NCI-H1436 (cell line): ENCODE measurements at regions not wholly inside any gene's neighbourhood (a gene's known extent, or its start where the extent isn't known, plus 50 kb on each side); places are given as distances from the start of the nearest gene placed in this dataset.

Source experiments
- DNase-seq: peaks from one replicate; lab custom pipeline; 2025; lab: John Stamatoyannopoulos, UW

GRCh38 chr10:110414548-110415309 is 83.0 kb upstream of the DUSP5 start:
- no peak for DNase-seq

- DNase-seq = no peak
Observed at GRCh38 chr10:110415809-110416208, 81.9 kb upstream of the DUSP5 start.

- no peak for DNase-seq
Observed at GRCh38 chr10:110416776-110417711, 80.7 kb upstream of the DUSP5 start.

DNA sequence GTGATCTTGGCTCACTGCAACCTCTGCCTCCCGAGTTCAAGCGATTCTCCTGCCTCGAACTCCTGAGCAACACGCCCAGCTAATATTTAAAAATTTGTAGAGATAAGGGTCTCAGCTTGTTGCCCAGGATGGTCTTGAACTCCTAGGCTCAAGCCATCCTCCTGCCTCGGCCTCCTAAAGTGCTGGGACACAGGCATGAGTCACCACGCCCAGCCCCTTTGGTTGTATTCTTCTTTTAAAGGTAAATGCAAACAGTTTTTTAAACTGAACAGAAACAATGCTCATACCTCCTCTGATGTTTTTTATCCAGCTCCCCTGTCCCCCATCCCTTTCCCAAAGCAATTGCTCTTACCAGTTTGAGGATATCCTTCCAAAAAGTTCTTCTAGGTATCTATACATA is 79.5 kb upstream of the DUSP5 start:
- DNase-seq = no peak

- no peak for DNase-seq
Observed at GRCh38 chr10:110419265-110419664, 78.4 kb upstream of the DUSP5 start.

DNA sequence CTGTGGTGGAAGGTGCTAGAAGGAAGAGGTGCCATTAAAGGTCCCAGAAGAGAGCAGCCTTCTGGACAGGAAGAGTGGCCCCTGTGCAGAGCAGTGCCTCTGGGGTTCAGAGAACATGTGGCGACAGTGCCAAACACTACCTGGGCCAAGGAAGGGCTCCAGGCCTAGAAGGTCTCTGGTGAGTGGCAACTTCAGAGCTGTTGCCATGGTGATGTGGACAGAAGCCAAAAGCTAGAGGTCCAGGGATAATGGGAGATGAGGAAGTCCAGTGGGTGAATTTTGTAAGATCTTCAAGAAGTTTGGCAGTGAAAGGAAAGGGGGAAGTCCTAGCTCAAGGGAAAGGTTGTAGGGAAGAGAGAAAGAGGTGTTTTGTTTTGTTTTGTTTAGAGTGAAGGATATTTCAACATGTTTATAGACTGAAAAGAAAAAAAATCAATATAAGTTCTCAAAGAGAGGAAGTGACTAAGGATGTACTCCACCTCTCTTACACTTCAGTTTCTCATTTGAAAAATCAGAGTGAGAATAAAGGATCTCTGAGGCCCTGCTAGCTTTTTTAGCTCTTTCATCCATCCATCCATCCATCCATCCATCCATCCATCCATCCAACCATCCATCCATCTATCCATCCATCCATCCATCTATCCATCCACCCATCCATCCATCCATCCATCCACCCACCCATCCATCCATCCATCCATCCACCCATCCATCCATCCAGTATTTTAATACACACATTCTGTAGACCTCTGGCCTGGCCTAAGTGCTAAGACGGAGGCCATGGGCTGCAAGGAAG is 77.1 kb upstream of the DUSP5 start:
- no peak for DNase-seq

- no peak for DNase-seq
Observed at GRCh38 chr10:110421512-110422138, 76.1 kb upstream of the DUSP5 start.

- DNase-seq = no peak
Observed at GRCh38 chr10:110422548-110422947, 75.2 kb upstream of the DUSP5 start.

DNA sequence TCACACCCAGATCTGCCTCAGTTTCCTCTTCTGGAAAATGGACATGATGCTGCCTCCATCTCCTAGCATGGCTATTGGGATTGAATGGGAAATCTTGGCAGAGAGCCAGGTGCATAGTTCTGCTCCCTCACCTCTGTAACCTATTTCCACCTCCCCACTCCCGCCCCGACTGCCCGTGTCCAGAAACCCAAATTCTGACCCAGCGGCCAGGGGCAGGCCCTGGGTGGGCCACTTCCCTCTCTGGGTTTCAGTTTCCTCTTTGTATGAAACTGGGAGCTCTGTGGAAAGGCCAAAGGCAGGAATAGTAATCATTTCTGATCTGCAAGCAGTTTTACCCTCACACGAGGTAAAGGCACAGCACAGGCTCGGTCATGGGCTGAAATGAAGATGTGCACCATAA is 74.1 kb upstream of the DUSP5 start:
- DNase-seq = no peak

DNA sequence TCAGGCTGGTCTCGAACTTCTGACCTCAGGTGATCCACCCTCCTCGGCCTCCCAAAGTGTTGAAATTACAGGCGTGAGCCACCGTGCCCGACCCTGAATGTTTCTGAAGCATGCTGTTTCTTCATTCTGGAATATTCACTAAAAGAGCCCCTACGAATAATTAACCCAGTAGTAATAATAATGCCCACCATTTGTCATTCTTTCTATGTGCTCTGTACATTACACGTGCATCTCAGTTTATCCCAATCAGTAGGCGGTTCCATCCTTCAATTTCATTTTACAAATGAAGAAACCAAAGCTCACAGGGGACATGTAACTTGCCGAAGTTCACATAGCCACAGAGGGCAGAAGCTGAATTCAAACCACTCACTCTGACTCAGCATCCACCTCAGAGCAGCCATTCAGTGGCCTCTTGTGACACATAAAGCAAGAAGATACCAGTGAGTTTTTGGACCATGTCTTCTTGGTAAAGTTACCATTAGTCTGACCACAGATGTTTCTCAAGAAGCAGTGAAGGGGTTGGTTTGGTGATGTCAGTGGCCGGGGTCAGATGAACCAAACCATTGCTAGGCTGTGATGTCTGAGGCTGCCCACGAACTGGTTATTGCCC is 71.9 kb upstream of the DUSP5 start:
- DNase-seq = no peak

DNA sequence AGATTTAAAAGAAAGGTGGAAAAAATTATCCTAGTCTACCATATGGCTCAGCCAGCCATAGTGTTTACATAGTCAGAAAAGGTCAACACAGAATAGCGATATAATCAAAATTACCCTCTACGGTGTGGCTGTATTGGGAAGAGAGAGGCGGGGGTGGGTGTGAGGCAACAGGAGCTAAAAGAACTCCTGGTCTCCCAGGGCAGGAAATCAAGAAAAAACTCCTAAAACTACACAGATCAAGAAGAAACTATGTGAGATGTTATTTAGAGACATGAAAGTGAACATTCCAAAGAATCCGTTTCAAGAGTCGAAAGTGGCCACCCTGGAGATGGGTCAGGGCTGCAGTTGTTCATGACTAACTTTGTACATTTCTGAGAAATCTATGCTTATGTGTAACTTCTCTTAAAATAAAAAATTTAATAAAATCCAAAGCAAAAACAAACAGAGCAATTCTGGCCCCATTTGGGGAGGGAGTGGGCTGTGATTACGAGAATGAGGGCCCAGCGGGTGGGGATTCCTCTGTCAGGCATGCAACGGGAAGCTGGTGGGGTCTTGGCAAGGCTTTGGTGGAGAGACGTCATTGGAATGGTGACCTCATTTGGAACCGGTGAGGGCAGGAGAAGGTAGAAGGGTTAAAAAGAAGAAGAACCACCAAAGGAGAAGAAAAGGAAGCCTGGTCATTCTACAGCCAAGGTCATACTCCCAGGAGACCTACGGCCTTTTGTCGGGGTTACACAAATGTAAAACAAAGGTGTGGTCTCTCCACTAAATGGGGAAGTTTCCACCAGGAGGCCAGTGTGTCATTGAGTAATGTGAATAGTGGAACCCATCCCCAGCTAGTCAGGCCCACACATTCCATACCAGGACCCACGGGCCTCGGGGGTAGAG is 71.2 kb upstream of the DUSP5 start:
- DNase-seq = no peak

- no peak for DNase-seq
Observed at GRCh38 chr10:110429301-110429700, 68.4 kb upstream of the DUSP5 start.

DNA sequence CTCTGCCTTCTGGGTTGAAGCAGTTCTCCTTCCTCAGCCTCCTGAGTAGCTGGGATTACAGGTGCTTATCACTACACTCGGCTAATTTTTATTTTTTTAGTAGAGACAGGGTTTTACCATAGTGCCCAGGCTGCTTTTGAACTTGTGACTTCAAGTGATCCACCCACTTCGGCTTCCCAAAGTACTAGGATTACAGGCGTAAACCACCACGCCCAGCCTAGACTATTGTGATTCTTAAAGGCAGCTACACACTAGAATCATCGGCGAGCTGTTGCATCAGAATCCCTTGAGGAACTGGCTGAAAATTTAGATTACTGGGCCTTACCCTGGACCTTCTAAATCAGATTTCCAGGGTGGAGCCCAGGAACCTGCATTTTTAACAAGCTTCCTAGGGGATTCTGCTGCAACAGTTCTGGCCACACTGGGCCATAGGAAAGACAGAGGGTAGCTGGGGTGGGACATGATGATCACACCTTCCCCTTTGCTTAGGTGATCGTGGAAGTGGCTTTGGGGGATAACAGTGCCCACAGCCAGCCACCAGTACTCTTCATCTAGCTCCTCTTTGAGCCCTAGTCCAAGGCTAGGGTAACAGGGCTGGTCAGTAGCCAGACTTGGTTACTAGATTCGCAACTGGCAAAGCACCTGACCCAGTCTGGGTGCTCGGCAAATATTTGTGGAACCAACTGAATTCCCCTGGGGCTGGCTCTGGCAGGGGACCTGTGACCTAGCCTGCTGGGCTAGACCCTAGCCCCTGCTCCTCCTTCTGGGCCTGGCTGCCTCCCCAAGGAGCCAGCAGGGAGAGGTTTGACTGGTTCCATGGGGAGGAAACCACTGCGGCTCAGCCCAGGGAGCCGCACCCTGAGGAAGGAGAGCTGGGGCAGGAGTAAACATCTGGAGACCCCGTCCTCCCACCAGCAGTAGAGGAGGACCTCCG is 67.1 kb upstream of the DUSP5 start:
- DNase-seq = no peak

- no peak for DNase-seq
Observed at GRCh38 chr10:110431659-110432058, 66.0 kb upstream of the DUSP5 start.

- no peak for DNase-seq
Observed at GRCh38 chr10:110432084-110432483, 65.6 kb upstream of the DUSP5 start.

GRCh38 chr10:110432814-110433565 is 64.7 kb upstream of the DUSP5 start:
- no peak for DNase-seq

GRCh38 chr10:110433740-110434139 is 64.0 kb upstream of the DUSP5 start:
- DNase-seq = no peak

DNA sequence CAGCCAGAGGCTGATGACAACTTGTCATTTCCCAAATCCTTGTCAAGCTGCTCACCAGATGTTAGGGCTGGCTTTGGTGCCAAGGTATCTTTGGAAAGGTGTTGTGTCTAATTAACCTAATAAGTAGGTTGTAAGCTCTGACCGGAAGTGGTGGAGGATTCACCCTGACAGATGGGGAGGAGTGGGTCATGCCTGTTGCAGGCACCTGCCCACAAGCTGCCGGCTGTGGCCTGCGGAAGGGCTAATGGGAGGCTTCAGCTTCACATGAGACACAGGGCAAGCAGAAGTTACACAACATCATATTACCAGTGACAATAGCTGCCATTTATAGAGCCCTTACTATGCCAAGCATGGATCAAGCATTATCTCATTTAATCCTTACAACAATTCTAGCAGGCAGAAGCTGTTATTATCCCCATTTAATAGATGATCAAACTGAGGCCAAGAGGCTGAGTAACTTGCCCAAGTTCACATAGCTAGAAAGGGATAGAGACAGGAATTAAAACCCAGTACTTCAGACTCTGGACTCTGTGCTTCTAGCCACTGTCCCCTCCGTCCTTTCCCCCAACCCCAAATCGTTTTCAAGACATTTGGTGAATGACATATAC is 63.1 kb upstream of the DUSP5 start:
- DNase-seq = no peak
